Trophoblast cell (in vitro differentiated cells and primary cell): ENCODE measurements at regions not wholly inside any gene's neighbourhood (a gene's known extent, or its start where the extent isn't known, plus 50 kb on each side); places are given as distances from the start of the nearest gene placed in this dataset.

Source experiments
- DNase-seq, 2 donors: peaks; one replicate each; pipeline ENCODE4 v3.0.0-alpha.2; 2016
- H2AFZ ChIP-seq: 2 replicates; pipeline ENCODE4 v1.6.1; 2013; ENCODE audit warnings: low read length, moderate library complexity, mild to moderate bottlenecking; ENCODE audit not compliant: insufficient read depth, poor library complexity
- H2AK5ac ChIP-seq: 2 replicates; pipeline ENCODE4 v1.6.1; 2013; ENCODE audit warnings: mild to moderate bottlenecking, low read length
- H2BK120ac ChIP-seq: 2 replicates; pipeline ENCODE4 v1.6.1; 2013; ENCODE audit warnings: low read length, mild to moderate bottlenecking, moderate library complexity; ENCODE audit not compliant: insufficient read depth, poor library complexity
- H2BK12ac ChIP-seq: 2 replicates; pipeline ENCODE4 v1.6.1; 2013; ENCODE audit warnings: mild to moderate bottlenecking, low read length, moderate library complexity
- H2BK5ac ChIP-seq: 2 replicates; pipeline ENCODE4 v1.6.1; 2013; ENCODE audit warnings: low read length, low read depth, moderate library complexity, mild to moderate bottlenecking; ENCODE audit not compliant: poor library complexity
- H3K14ac ChIP-seq: 2 replicates; pipeline ENCODE4 v1.6.1; 2013; ENCODE audit warnings: mild to moderate bottlenecking, low read length
- H3K18ac ChIP-seq: 2 replicates; pipeline ENCODE4 v1.6.1; 2013; ENCODE audit warnings: mild to moderate bottlenecking, low read length
- H3K23ac ChIP-seq: 2 replicates; pipeline ENCODE4 v1.6.1; 2013; ENCODE audit warnings: low read length
- H3K27ac ChIP-seq: 2 replicates; pipeline ENCODE4 v1.5.1; 2013; ENCODE audit warnings: low read depth, mild to moderate bottlenecking, inconsistent platforms, low read length, moderate library complexity
- H3K27me3 ChIP-seq: 2 replicates; pipeline ENCODE4 v1.6.1; 2013; ENCODE audit warnings: inconsistent platforms, mild to moderate bottlenecking, low read length, moderate library complexity; ENCODE audit not compliant: insufficient read depth
- H3K36me3 ChIP-seq, 2 experiments: 1 replicate in 1 of 2; 2 replicates in 1 of 2; pipeline ENCODE4 v1.6.1; 2013; ENCODE audit warnings: low read length in 2 of 2, mild to moderate bottlenecking in 2 of 2, moderate library complexity in 1 of 2; ENCODE audit not compliant: insufficient read depth in 2 of 2, control insufficient read depth in 1 of 2
- H3K4ac ChIP-seq: 2 replicates; pipeline ENCODE4 v1.6.1; 2013; ENCODE audit warnings: low read depth, mild to moderate bottlenecking, low read length, moderate library complexity
- H3K4me1 ChIP-seq, 2 experiments: 1 replicate in 1 of 2; 2 replicates in 1 of 2; pipeline ENCODE4 v1.6.1; 2013; ENCODE audit warnings: low read length in 2 of 2, mild to moderate bottlenecking in 2 of 2, moderate library complexity in 1 of 2; ENCODE audit not compliant: insufficient read depth in 2 of 2, control insufficient read depth in 1 of 2
- H3K4me2 ChIP-seq: 2 replicates; pipeline ENCODE4 v1.6.1; 2013; ENCODE audit warnings: inconsistent platforms, mild to moderate bottlenecking, low read length, moderate library complexity
- H3K4me3 ChIP-seq: 2 replicates; pipeline ENCODE4 v1.5.1; 2013; ENCODE audit warnings: mild to moderate bottlenecking, low read depth, low read length, inconsistent platforms
- H3K79me1 ChIP-seq: one replicate; pipeline ENCODE4 v1.6.1; 2013; ENCODE audit warnings: low read length
- H3K79me2 ChIP-seq: 2 replicates; pipeline ENCODE4 v1.6.1; 2013; ENCODE audit warnings: low read length, mild to moderate bottlenecking; ENCODE audit not compliant: control insufficient read depth, insufficient read depth, poor library complexity
- H3K9ac ChIP-seq: 2 replicates; pipeline ENCODE4 v1.6.1; 2013; ENCODE audit warnings: mild to moderate bottlenecking, low read length
- H3K9me3 ChIP-seq: 2 replicates; pipeline ENCODE4 v1.6.1; 2013; ENCODE audit warnings: low read depth, mild to moderate bottlenecking, control low read depth, inconsistent platforms, low read length; ENCODE audit not compliant: insufficient read depth
- H4K12ac ChIP-seq: 2 replicates; pipeline ENCODE4 v1.6.1; 2013; ENCODE audit warnings: low read depth, mild to moderate bottlenecking, low read length, moderate library complexity
- H4K8ac ChIP-seq: 2 replicates; pipeline ENCODE4 v1.6.1; 2013; ENCODE audit warnings: low read depth, mild to moderate bottlenecking, low read length, moderate library complexity
- H4K91ac ChIP-seq: one replicate; pipeline ENCODE4 v1.6.1; 2013; ENCODE audit warnings: low read depth, mild to moderate bottlenecking, low read length, moderate library complexity
- WGBS: extraction: QIAGEN DNeasy Blood & Tissue Kit; methylation state at CpG from one replicate; pipeline ENCODE4 v1.1.7; 2013; ENCODE audit warnings: missing lambda C conversion rate; ENCODE audit not compliant: insufficient read length, insufficient coverage; ENCODE audit errors: extremely low coverage; 5-methylcytosine and 5-hydroxymethylcytosine counted together

DNA sequence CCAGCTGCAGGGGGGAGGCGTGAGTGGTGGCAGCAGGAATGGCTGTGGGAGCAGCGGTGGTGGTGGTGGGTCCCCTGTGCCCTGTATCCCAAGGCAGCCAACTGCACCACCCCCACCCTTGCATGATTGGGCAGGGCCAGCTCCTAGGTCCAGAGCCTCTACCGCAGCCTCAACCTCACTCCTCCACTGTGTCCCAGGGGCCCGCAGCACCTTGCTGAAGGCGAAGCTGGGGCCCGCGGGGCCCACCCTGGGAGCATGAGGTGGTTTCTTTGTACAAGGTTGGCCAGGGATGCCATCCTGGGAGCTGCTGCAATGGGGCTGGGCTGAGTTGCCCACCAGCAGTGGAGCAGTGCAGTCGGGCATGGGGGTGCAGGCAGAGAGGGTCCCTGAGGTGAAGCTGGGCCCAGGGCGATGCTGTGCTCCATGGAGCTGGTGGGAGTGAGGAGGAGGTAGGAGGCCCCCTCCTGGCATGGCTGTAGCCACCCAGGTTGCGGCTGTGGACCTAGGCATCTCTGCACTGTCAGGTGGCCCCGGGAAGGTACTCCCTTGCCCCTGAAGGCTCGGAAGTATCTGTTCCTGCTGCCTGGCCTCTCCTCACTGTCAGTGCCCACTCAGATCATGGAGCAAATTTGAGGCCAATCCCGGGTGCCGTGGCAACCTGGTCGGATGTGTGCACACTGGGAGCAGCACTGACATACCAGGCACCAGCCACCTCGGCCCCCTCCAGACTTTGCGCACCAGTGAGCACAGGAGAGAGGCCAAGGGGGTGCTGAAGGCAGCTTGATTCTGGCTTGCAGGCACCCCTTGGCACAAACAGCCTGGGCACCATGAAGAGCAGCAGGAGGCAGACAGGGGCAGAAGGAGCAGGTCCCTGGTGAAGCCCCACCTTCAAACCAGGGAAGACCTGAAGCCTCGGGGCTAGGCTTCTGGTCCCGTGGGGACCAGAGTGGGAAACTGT, 60.2 kb upstream of the L3MBTL3 start:
- Histone ChIP-seq H3K4ac (no peak overlapping the region), H4K12ac (no peak overlapping the region), H2AK5ac (no peak overlapping the region), H2AFZ (no peak overlapping the region), H3K14ac (no peak overlapping the region), H3K4me3 (no peak overlapping the region), H2BK12ac (no peak overlapping the region), H3K79me2 (no peaks in the 10 kb centered on the region), H2BK5ac (no peak overlapping the region), H3K23ac (no peak overlapping the region), H2BK120ac (no peak overlapping the region), H3K18ac (no peak overlapping the region), H4K8ac (no peak overlapping the region), H3K79me1 (peaks cover 4% of the 10 kb centered on the region), H3K27me3 (no peaks in the 10 kb centered on the region), H3K4me2 (no peak overlapping the region), H3K9ac (no peak overlapping the region), H4K91ac (no peak overlapping the region), H3K27ac (no peak overlapping the region), H3K9me3 (peaks cover 3% of the 10 kb centered on the region), H3K4me1 (peaks cover 0 to 4% of the 10 kb centered on the region in 2 experiments), H3K36me3 (no peaks in the 10 kb centered on the region)
- WGBS, result no CpG with 5 or more reads among the region's 19 CpGs
- no peak for DNase-seq

DNA sequence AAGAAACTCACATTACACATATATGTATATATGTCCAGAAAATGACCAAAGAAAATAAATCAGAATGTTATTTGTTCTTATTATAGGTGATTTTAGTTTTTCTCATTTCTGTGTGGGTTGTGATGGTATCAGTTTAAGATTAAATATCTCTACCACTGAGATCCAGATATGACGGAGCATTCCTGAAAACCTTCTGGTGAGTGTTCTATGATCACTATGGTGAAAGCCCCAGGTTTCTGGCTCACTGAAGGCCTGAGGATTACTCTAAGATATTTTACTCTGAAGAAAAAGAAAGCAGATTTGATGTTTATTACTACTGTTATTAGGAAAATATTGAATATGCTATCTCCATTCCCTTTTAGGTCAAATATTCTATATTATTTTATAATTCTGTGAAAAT, 62.8 kb upstream of the L3MBTL3 start:
- Histone ChIP-seq H3K9me3 (peaks cover 3% of the 10 kb centered on the region), H3K27me3 (no peaks in the 10 kb centered on the region), H2BK5ac (no peak overlapping the region), H2AFZ (no peak overlapping the region), H3K4me3 (no peak overlapping the region), H3K14ac (no peak overlapping the region), H3K9ac (no peak overlapping the region), H3K79me2 (no peaks in the 10 kb centered on the region), H3K23ac (no peak overlapping the region), H2BK120ac (no peak overlapping the region), H3K4ac (no peak overlapping the region), H2AK5ac (no peak overlapping the region), H3K79me1 (peaks cover 4% of the 10 kb centered on the region), H3K27ac (no peak overlapping the region), H4K8ac (no peak overlapping the region), H2BK12ac (no peak overlapping the region), H4K91ac (no peak overlapping the region), H3K36me3 (no peaks in the 10 kb centered on the region), H3K18ac (no peak overlapping the region), H3K4me1 (peaks cover 0 to 4% of the 10 kb centered on the region in 2 experiments), H3K4me2 (no peak overlapping the region), H4K12ac (no peak overlapping the region)
- WGBS, result no CpG with 5 or more reads among the region's 1 CpG
- DNase-seq, result peak in 1 of 2 donors; percentile 8

DNA sequence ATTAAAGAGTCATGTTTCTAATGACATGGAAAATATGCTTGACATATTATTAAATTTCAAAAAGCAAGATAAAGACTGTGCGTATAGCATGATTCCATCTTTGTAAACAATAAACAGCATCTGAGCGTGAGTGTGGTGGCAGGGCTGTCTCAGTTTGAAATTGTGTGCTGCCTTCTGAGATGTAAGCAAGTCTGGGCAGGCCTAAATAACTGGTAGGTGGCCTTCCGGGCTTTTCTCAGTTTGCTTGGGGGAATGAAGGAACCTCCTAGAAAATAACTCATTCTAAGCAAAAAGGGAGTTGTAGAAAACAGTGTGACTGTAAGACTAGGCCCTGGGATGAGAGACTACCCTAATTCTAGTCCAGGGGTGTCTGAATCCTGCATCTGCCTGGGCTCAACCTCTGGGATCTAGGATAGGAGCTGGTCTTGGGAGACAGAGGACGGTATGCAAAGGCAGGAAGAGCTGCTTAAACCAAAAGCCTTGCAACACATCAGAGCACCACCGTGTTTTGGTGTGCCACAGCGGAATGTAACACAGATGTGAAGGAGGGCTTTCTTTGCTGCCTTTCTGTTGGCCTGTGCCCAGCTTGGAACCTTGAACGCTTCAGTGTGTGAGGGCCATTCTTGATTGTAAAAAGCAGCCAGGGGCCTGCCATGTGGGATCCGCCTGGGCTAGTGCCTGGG, 63.5 kb upstream of the L3MBTL3 start:
- peak overlapping the region; percentile 20 for H2AFZ ChIP-seq
- H3K4me2 ChIP-seq, result no peak overlapping the region
- no peak overlapping the region for H4K12ac ChIP-seq
- H4K91ac ChIP-seq, result peak overlapping the region; percentile 10
- H3K36me3 ChIP-seq, result no peaks in the 10 kb centered on the region
- H3K23ac ChIP-seq, result no peak overlapping the region
- peaks cover 3% of the 10 kb centered on the region for H3K9me3 ChIP-seq
- peak overlapping the region; percentile 82 for H2BK12ac ChIP-seq
- no peak overlapping the region for H3K4me3 ChIP-seq
- no peak overlapping the region for H3K9ac ChIP-seq
- peaks cover 4% of the 10 kb centered on the region for H3K79me1 ChIP-seq
- peak overlapping the region; percentile 55 for H2BK5ac ChIP-seq
- peak overlapping the region; percentile 30 for H4K8ac ChIP-seq
- no peak overlapping the region for H2AK5ac ChIP-seq
- H3K18ac ChIP-seq, result no peak overlapping the region
- H3K14ac ChIP-seq, result no peak overlapping the region
- H3K4ac ChIP-seq, result no peak overlapping the region
- H3K27ac ChIP-seq, result no peak overlapping the region
- H3K27me3 ChIP-seq, result no peaks in the 10 kb centered on the region
- peaks cover 0 to 4% of the 10 kb centered on the region in 2 experiments for H3K4me1 ChIP-seq
- peak; percentile 2 to 12 for DNase-seq
- H3K79me2 ChIP-seq, result no peaks in the 10 kb centered on the region
- WGBS, result no CpG with 5 or more reads among the region's 8 CpGs
- H2BK120ac ChIP-seq, result peak overlapping the region; percentile 26

DNA sequence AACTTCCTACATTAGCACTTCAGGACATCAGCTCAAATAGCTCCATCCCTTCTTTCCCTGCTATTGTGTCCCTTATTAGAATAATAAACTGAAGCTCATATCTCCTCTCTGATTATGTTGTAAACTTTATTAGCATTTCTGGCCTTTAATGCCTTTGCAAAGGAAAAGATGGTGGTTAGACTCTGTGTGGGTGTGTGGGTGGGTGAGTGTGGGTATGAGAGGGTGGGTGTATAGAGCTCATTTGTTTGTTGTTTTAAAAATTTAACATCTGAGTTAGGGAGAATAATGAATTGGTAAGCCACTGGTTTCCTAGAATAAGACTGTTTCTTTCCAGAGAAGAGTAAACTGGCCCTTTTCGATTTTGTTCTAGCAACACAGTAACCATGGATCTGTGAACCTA, 70.6 kb upstream of the L3MBTL3 start:
- Histone ChIP-seq H3K14ac (no peak overlapping the region), H2AK5ac (no peak overlapping the region), H2BK120ac (no peak overlapping the region), H3K79me2 (no peaks in the 10 kb centered on the region), H3K4ac (no peak overlapping the region), H3K23ac (no peak overlapping the region), H3K36me3 (no peaks in the 10 kb centered on the region), H3K4me2 (no peak overlapping the region), H3K27me3 (no peaks in the 10 kb centered on the region), H3K4me1 (peaks cover 3 to 6% of the 10 kb centered on the region in 2 experiments), H3K4me3 (no peak overlapping the region), H4K91ac (no peak overlapping the region), H3K9ac (no peak overlapping the region), H3K18ac (no peak overlapping the region), H2AFZ (no peak overlapping the region), H3K9me3 (no peaks in the 10 kb centered on the region), H4K12ac (no peak overlapping the region), H3K27ac (no peak overlapping the region), H3K79me1 (peaks cover 4% of the 10 kb centered on the region), H2BK5ac (no peak overlapping the region), H4K8ac (no peak overlapping the region), H2BK12ac (no peak overlapping the region)
- DNase-seq, result no peak
- no CpG with 5 or more reads among the region's 1 CpG for WGBS
